CD8-positive, alpha-beta memory T cell (primary cell): ENCODE measurements at regions not wholly inside any gene's neighbourhood (a gene's known extent, or its start where the extent isn't known, plus 50 kb on each side); places are given as distances from the start of the nearest gene placed in this dataset.
"Not testable (repeated sequence)": the region's sequence is repeated elsewhere in the genome, so short reads cannot be mapped to it uniquely, and the experiment has no call there.

ENCODE experiments used
- CTCF ChIA-PET: fragments of 350-600 bp; sonication (Branson Sonifier 250); formaldehyde crosslinking; loops from one replicate; lab custom pipeline; 2021; ENCODE audit warnings: antibody characterized with exemption; lab: Charles Lee
- POLR2A ChIA-PET: fragments of 350-600 bp; sonication (Branson Sonifier 250); formaldehyde crosslinking; loops from one replicate; lab custom pipeline; 2021; ENCODE audit warnings: antibody characterized with exemption; lab: Charles Lee
- DNase-seq, 5 donors: peaks; one replicate each; pipeline versions ENCODE4 v3.0.0 to v3.0.0-alpha.2; 2020 to 2022; ENCODE audit warnings: mixed read lengths in 1 of 5
- H3K27ac ChIP-seq: one replicate; pipeline ENCODE4 v1.7.0; 2013; ENCODE audit warnings: low read depth, mild to moderate bottlenecking, low read length, moderate library complexity
- H3K27me3 ChIP-seq: 2 replicates; pipeline ENCODE4 v1.7.0; 2013; ENCODE audit warnings: low read length, mild to moderate bottlenecking; ENCODE audit not compliant: insufficient read depth, poor library complexity, severe bottlenecking
- H3K36me3 ChIP-seq: 2 replicates; pipeline ENCODE4 v1.7.0; 2013; ENCODE audit warnings: mild to moderate bottlenecking, low read length, moderate library complexity; ENCODE audit not compliant: insufficient read depth
- H3K4me1 ChIP-seq: 2 replicates; pipeline ENCODE4 v1.7.0; 2013; ENCODE audit warnings: mild to moderate bottlenecking, low read length, moderate library complexity; ENCODE audit not compliant: insufficient read depth
- H3K4me3 ChIP-seq: 2 replicates; pipeline ENCODE4 v1.7.0; 2013; ENCODE audit warnings: mild to moderate bottlenecking, low read length
- H3K9me3 ChIP-seq: 2 replicates; pipeline ENCODE4 v1.7.0; 2013; ENCODE audit warnings: mild to moderate bottlenecking, low read length
- H3K27ac Mint-ChIP-seq, 8 donors: one replicate each; pipeline ENCODE4 v1.8.0; 2020 to 2021; ENCODE audit warnings: mixed read lengths in 8 of 8, mild to moderate bottlenecking in 6 of 8, inconsistent platforms in 3 of 8, moderate library complexity in 3 of 8
- H3K27me3 Mint-ChIP-seq, 2 donors: one replicate each; pipeline ENCODE4 v1.8.0; 2020 to 2021; ENCODE audit warnings: mixed read lengths in 2 of 2, mild to moderate bottlenecking in 1 of 2, moderate library complexity in 1 of 2
- H3K36me3 Mint-ChIP-seq, 3 donors: one replicate each; pipeline ENCODE4 v1.8.0; 2020 to 2021; ENCODE audit warnings: mixed read lengths in 3 of 3, inconsistent platforms in 1 of 3, mild to moderate bottlenecking in 1 of 3
- H3K4me1 Mint-ChIP-seq, 3 donors: one replicate each; pipeline ENCODE4 v1.8.0; 2020 to 2021; ENCODE audit warnings: mixed read lengths in 3 of 3, inconsistent platforms in 1 of 3, mild to moderate bottlenecking in 1 of 3
- H3K4me3 Mint-ChIP-seq, 7 donors: one replicate each; pipeline ENCODE4 v1.8.0; 2020 to 2021; ENCODE audit warnings: mixed read lengths in 7 of 7, mild to moderate bottlenecking in 6 of 7, moderate library complexity in 4 of 7, inconsistent platforms in 2 of 7
- H3K9me3 Mint-ChIP-seq, 5 donors: one replicate each; pipeline ENCODE4 v1.8.0; 2020 to 2022; ENCODE audit warnings: mixed read lengths in 5 of 5, mild to moderate bottlenecking in 3 of 5, moderate library complexity in 2 of 5, inconsistent platforms in 1 of 5

- POLR2A ChIA-PET = no interaction called here
- CTCF ChIA-PET = no interaction called here
- no peaks in the 10 kb centered on the region for H3K36me3 ChIP-seq
Measured at GRCh38 chr2:242075696-242076095, 206.2 kb downstream of the RTP5 start.

GRCh38 chr2:242076184-242076583 lies 206.7 kb downstream of the RTP5 start:
- H3K27me3 ChIP-seq, DNase-seq, H3K27ac Mint-ChIP-seq, CTCF ChIA-PET, H3K4me1 Mint-ChIP-seq, H3K4me1 ChIP-seq, H3K9me3 Mint-ChIP-seq, H3K9me3 ChIP-seq, H3K36me3 Mint-ChIP-seq, H3K27ac ChIP-seq, POLR2A ChIA-PET, H3K4me3 ChIP-seq, H3K4me3 Mint-ChIP-seq, H3K36me3 ChIP-seq: not testable (repeated sequence)
- H3K27me3 Mint-ChIP-seq = peaks cover 27 to 56% of the 10 kb centered on the region in 2 donors

More at GRCh38 chr2:242075696-242076095, 206.2 kb downstream of the RTP5 start:
- Histone ChIP-seq H3K4me1 (no peaks in the 10 kb centered on the region), H3K27ac (no peak overlapping the region), H3K4me3 (no peak overlapping the region), H3K9me3 (no peaks in the 10 kb centered on the region), H3K27me3 (no peaks in the 10 kb centered on the region)
- Mint-ChIP-seq H3K9me3 (no peaks in the 10 kb centered on the region), H3K4me3 (no peak overlapping the region), H3K4me1 (no peaks in the 10 kb centered on the region), H3K27me3 (peaks cover 24 to 54% of the 10 kb centered on the region in 2 donors), H3K27ac (no peak overlapping the region), H3K36me3 (no peaks in the 10 kb centered on the region)
- no peak for DNase-seq

GRCh38 chr2:242078426-242078825 lies 208.9 kb downstream of the RTP5 start:
- H3K4me3 ChIP-seq, CTCF ChIA-PET: not testable (repeated sequence)

GRCh38 chr2:242079792-242080191 lies 210.3 kb downstream of the RTP5 start:
- DNase-seq, H3K9me3 Mint-ChIP-seq, H3K4me1 Mint-ChIP-seq, H3K27ac ChIP-seq, POLR2A ChIA-PET, H3K4me3 Mint-ChIP-seq, H3K4me3 ChIP-seq, H3K9me3 ChIP-seq, H3K27ac Mint-ChIP-seq, CTCF ChIA-PET, H3K36me3 ChIP-seq, H3K36me3 Mint-ChIP-seq, H3K4me1 ChIP-seq, H3K27me3 ChIP-seq: not testable (repeated sequence)
- H3K27me3 Mint-ChIP-seq = peaks cover 31 to 52% of the 10 kb centered on the region in 2 donors

More at GRCh38 chr2:242078426-242078825, 208.9 kb downstream of the RTP5 start:
- H3K4me3 Mint-ChIP-seq, POLR2A ChIA-PET, H3K27ac ChIP-seq, H3K27ac Mint-ChIP-seq, DNase-seq, H3K4me1 ChIP-seq, H3K36me3 ChIP-seq, H3K9me3 ChIP-seq, H3K27me3 ChIP-seq, H3K36me3 Mint-ChIP-seq, H3K4me1 Mint-ChIP-seq, H3K9me3 Mint-ChIP-seq: not testable (repeated sequence)
- H3K27me3 Mint-ChIP-seq = peaks cover 32 to 52% of the 10 kb centered on the region in 2 donors

DNA sequence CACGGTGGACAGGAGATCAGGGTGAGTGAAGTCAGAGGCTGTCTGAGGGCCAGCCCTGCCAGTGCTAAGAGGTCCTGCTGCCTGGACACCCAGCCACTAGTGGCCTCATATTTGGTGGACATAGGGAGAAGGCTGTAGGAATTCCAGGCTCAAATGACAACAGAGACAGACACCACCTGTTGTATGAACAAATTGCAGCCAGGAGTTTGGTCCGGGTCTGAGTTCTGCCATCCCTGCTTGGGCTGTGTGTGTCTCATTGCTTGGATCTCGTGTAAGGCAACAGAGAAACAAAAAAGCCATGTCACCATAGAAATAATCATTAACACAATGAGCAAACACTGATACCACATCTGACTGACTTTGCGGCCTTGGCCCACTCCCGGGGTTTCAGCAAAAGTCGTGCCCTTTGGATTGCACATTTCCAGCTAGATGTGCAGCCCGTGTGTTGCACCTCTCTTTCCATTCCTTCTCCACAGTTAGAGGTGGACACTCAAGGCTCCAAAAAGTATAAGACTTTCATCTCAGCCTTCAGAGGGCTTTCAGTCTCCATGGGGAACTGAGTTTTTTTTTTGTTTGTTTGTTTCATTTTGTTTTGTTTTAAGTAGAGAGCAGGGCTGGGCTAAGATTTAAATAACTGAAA lies 211.2 kb downstream of the RTP5 start:
- DNase-seq, H3K4me1 ChIP-seq, H3K9me3 ChIP-seq, H3K4me1 Mint-ChIP-seq, H3K27ac Mint-ChIP-seq, H3K9me3 Mint-ChIP-seq, H3K36me3 Mint-ChIP-seq, H3K4me3 Mint-ChIP-seq, H3K4me3 ChIP-seq, H3K36me3 ChIP-seq, CTCF ChIA-PET, H3K27me3 ChIP-seq, POLR2A ChIA-PET, H3K27ac ChIP-seq: not testable (repeated sequence)
- peaks cover 26 to 44% of the 10 kb centered on the region in 2 donors for H3K27me3 Mint-ChIP-seq

GRCh38 chr2:242084034-242084433 lies 214.5 kb downstream of the RTP5 start:
- H3K4me3 ChIP-seq, DNase-seq, H3K27ac Mint-ChIP-seq, CTCF ChIA-PET, H3K36me3 Mint-ChIP-seq, H3K36me3 ChIP-seq, H3K27ac ChIP-seq, H3K9me3 Mint-ChIP-seq, H3K9me3 ChIP-seq, H3K4me3 Mint-ChIP-seq, POLR2A ChIA-PET, H3K27me3 ChIP-seq: not testable (repeated sequence)
- H3K4me1 Mint-ChIP-seq = peaks cover 20 to 24% (median 23%) of the 10 kb centered on the region in 3 donors
- peaks cover 12% of the 10 kb centered on the region for H3K4me1 ChIP-seq
- peaks cover 16% of the 10 kb centered on the region in 2 donors for H3K27me3 Mint-ChIP-seq

GRCh38 chr2:242085024-242085674 lies 215.6 kb downstream of the RTP5 start:
- H3K4me3 ChIP-seq, H3K9me3 Mint-ChIP-seq, H3K9me3 ChIP-seq, H3K36me3 ChIP-seq, H3K27ac Mint-ChIP-seq, POLR2A ChIA-PET, H3K4me3 Mint-ChIP-seq, CTCF ChIA-PET, H3K27ac ChIP-seq, H3K27me3 ChIP-seq, DNase-seq, H3K36me3 Mint-ChIP-seq: not testable (repeated sequence)
- peaks cover 26 to 32% (median 31%) of the 10 kb centered on the region in 3 donors for H3K4me1 Mint-ChIP-seq
- peaks cover 12 to 16% of the 10 kb centered on the region in 2 donors for H3K27me3 Mint-ChIP-seq
- H3K4me1 ChIP-seq = peaks cover 12% of the 10 kb centered on the region

DNA sequence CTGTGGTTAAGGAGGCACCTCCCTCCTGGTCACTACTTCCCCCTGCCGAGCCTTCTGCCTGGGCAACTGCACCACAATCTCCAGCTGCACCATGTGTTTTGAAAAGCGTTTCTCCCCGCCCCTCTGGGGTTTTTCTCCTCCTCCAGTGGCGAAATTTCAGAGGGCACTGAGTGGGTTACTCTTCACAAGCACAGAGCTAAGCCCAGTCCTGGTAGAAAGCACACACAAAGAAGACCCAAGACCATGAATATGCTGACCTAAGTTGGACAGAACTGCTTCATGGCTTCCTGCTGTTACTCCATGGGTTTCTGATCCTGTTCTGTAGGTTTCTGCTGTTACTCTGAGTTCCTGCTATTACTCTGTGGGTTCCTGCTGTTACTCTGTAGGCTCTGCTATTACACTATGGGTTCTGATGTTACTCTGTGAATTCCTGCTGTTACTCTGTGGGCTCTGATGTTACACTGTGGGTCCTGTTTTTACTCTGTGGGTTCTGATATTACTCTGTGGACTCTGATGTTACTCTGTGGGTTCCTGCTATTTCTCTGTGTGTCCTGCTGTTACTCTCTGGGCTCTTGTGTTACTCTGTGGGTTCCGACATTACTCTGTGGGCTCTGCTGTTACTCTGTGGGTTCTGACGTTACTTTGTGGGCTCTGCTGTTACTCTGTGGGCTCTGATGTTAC lies 216.6 kb downstream of the RTP5 start:
- peak in 2 of 5 donors; percentile 2 to 7 for DNase-seq
- H3K9me3 Mint-ChIP-seq = peaks cover 0 to 5% (median 0%) of the 10 kb centered on the region in 5 donors
- Histone ChIP-seq H3K36me3 (no peaks in the 10 kb centered on the region), H3K27me3 (no peaks in the 10 kb centered on the region), H3K4me3 (no peak overlapping the region), H3K9me3 (no peaks in the 10 kb centered on the region), H3K27ac (no peak overlapping the region), H3K4me1 (peaks cover 12% of the 10 kb centered on the region)
- H3K4me3 Mint-ChIP-seq = peak overlapping the region; percentile 4 to 54 (median 27)
- H3K36me3 Mint-ChIP-seq = peaks cover 0 to 3% (median 0%) of the 10 kb centered on the region in 3 donors
- peaks cover 9 to 10% of the 10 kb centered on the region in 2 donors for H3K27me3 Mint-ChIP-seq
- CTCF ChIA-PET = no interaction called here
- POLR2A ChIA-PET = no interaction called here
- peak overlapping the region in 6 of 8 donors; percentile 9 to 49 (median 40) for H3K27ac Mint-ChIP-seq
- H3K4me1 Mint-ChIP-seq = peaks cover 26 to 39% (median 33%) of the 10 kb centered on the region in 3 donors
